ENCODE measurements at regions not wholly inside any gene's neighbourhood (a gene's known extent, or its start where the extent isn't known, plus 50 kb on each side); places are given as distances from the start of the nearest gene placed in this dataset.

- H3K4me3 ChIP-seq: no peak overlapping the region
- H3K27ac ChIP-seq: no peak overlapping the region
Observed at GRCh38 chr3:116767726-116768125, 58.1 kb downstream of the TUSC7 start.

- Histone ChIP-seq H3K27ac (no peak overlapping the region), H3K4me3 (no peak overlapping the region)
Observed at GRCh38 chr3:116770815-116771450, 61.4 kb downstream of the TUSC7 start.

GRCh38 chr3:116776880-116777785 lies 67.6 kb downstream of the TUSC7 start:
- H3K27ac ChIP-seq: no peak overlapping the region
- H3K4me3 ChIP-seq: no peak overlapping the region

GRCh38 chr3:116785226-116785625 lies 75.6 kb downstream of the TUSC7 start:
- H3K4me3 ChIP-seq: no peak overlapping the region

GRCh38 chr3:116802651-116803050 lies 93.1 kb downstream of the TUSC7 start:
- Histone ChIP-seq H3K27ac (no peak overlapping the region), H3K4me3 (no peak overlapping the region)

More at GRCh38 chr3:116785226-116785625, 75.6 kb downstream of the TUSC7 start:
- H3K27ac ChIP-seq: no peak overlapping the region

- no peak overlapping the region for H3K27ac ChIP-seq
- no peak overlapping the region for H3K4me3 ChIP-seq
Observed at GRCh38 chr3:116806351-116806750, 96.8 kb downstream of the TUSC7 start.

GRCh38 chr3:116808725-116809124 lies 99.1 kb downstream of the TUSC7 start:
- H3K4me3 ChIP-seq: no peak overlapping the region

GRCh38 chr3:116809208-116809607 lies 99.6 kb downstream of the TUSC7 start:
- H3K27ac ChIP-seq: no peak overlapping the region
- no peak overlapping the region for H3K4me3 ChIP-seq

More at GRCh38 chr3:116808725-116809124, 99.1 kb downstream of the TUSC7 start:
- H3K27ac ChIP-seq: no peak overlapping the region

GRCh38 chr3:116811754-116812153 lies 102.2 kb downstream of the TUSC7 start:
- no peak overlapping the region for H3K4me3 ChIP-seq

GRCh38 chr3:116812949-116813348 lies 103.4 kb downstream of the TUSC7 start:
- Histone ChIP-seq H3K4me3 (no peak overlapping the region), H3K27ac (no peak overlapping the region)

More at GRCh38 chr3:116811754-116812153, 102.2 kb downstream of the TUSC7 start:
- H3K27ac ChIP-seq: no peak overlapping the region

GRCh38 chr3:116815321-116815720 lies 105.7 kb downstream of the TUSC7 start:
- no peak overlapping the region for H3K27ac ChIP-seq
- H3K4me3 ChIP-seq: no peak overlapping the region

GRCh38 chr3:116815831-116816588 lies 106.4 kb downstream of the TUSC7 start:
- Histone ChIP-seq H3K27ac (no peak overlapping the region), H3K4me3 (no peak overlapping the region)

- no peak overlapping the region for H3K4me3 ChIP-seq
Observed at GRCh38 chr3:116821371-116821770, 111.8 kb downstream of the TUSC7 start.

GRCh38 chr3:116824208-116824607 lies 114.6 kb downstream of the TUSC7 start:
- Histone ChIP-seq H3K4me3 (no peak overlapping the region), H3K27ac (no peak overlapping the region)

More at GRCh38 chr3:116821371-116821770, 111.8 kb downstream of the TUSC7 start:
- H3K27ac ChIP-seq: no peak overlapping the region

- H3K4me3 ChIP-seq: no peak overlapping the region
- H3K27ac ChIP-seq: no peak overlapping the region
Observed at GRCh38 chr3:116833202-116833601, 123.6 kb downstream of the TUSC7 start.

- Histone ChIP-seq H3K27ac (no peak overlapping the region), H3K4me3 (no peak overlapping the region)
Observed at GRCh38 chr3:116834816-116835215, 125.2 kb downstream of the TUSC7 start.

- Histone ChIP-seq H3K4me3 (no peak overlapping the region), H3K27ac (no peak overlapping the region)
Observed at GRCh38 chr3:116835658-116836057, 126.1 kb downstream of the TUSC7 start.

GRCh38 chr3:116836286-116836685 lies 126.7 kb downstream of the TUSC7 start:
- Histone ChIP-seq H3K27ac (no peak overlapping the region), H3K4me3 (no peak overlapping the region)

- Histone ChIP-seq H3K27ac (no peak overlapping the region), H3K4me3 (no peak overlapping the region)
Observed at GRCh38 chr3:116837483-116837882, 127.9 kb downstream of the TUSC7 start.

GRCh38 chr3:116841003-116841735 lies 131.6 kb downstream of the TUSC7 start:
- Histone ChIP-seq H3K27ac (no peak overlapping the region), H3K4me3 (no peak overlapping the region)

All from skin epidermis (tissue), 12 donors.